SU-DHL-6 (cell line): ENCODE measurements at regions not wholly inside any gene's neighbourhood (a gene's known extent, or its start where the extent isn't known, plus 50 kb on each side); places are given as distances from the start of the nearest gene placed in this dataset.

Experiments
- H2AFZ ChIP-seq: fragments of 200-600 bp; sonication (generic); 2 replicates; pipeline ENCODE4 v1.6.1; 2014; ENCODE audit warnings: low read depth, mild to moderate bottlenecking, moderate library complexity, mixed read lengths, antibody characterized with exemption, low read length; ENCODE audit not compliant: severe bottlenecking
- H3F3A ChIP-seq: fragments of 200-600 bp; shearing (Covaris generic); 2 replicates; pipeline ENCODE4 v1.6.0; 2016; ENCODE audit warnings: antibody characterized with exemption, mild to moderate bottlenecking; ENCODE audit not compliant: insufficient read depth
- H3K27ac ChIP-seq: fragments of 200-600 bp; sonication (generic); 2 replicates; pipeline ENCODE4 v1.5.1; 2016; ENCODE audit warnings: low read depth, mild to moderate bottlenecking, low read length, moderate library complexity, mixed read lengths
- H3K27me3 ChIP-seq: fragments of 200-600 bp; sonication (generic), shearing (Covaris generic); 2 replicates; pipeline ENCODE4 v1.6.0; 2014; ENCODE audit warnings: mild to moderate bottlenecking, low read length
- H3K36me3 ChIP-seq: fragments of 200-600 bp; sonication (generic); 2 replicates; pipeline ENCODE4 v1.6.1; 2014; ENCODE audit warnings: mild to moderate bottlenecking, low read length, mixed read lengths
- H3K4me2 ChIP-seq: fragments of 300-600, 200-600 bp; shearing (Covaris generic), sonication (generic); 2 replicates; pipeline ENCODE4 v1.6.0; 2014; ENCODE audit warnings: low read length, low read depth, mild to moderate bottlenecking; ENCODE audit not compliant: poor library complexity, severe bottlenecking
- H3K4me3 ChIP-seq: fragments of 200-600 bp; sonication (generic); 2 replicates; pipeline ENCODE4 v1.5.1; 2014; ENCODE audit warnings: antibody characterized with exemption, low read length, mild to moderate bottlenecking, mixed read lengths; ENCODE audit not compliant: insufficient read depth, poor library complexity, severe bottlenecking
- H3K79me2 ChIP-seq: fragments of 200-600 bp; sonication (generic); 2 replicates; pipeline ENCODE4 v1.6.1; 2014; ENCODE audit warnings: mild to moderate bottlenecking, low read length, moderate library complexity; ENCODE audit not compliant: insufficient read depth
- H3K9ac ChIP-seq: fragments of 200-600 bp; sonication (generic); 2 replicates; pipeline ENCODE4 v1.7.0; 2014; ENCODE audit warnings: mild to moderate bottlenecking, low read length
- H3K9me2 ChIP-seq: fragments of 200-600 bp; sonication (generic); replicated peaks from 2 replicates; pipeline ENCODE4 v1.6.1; 2014; ENCODE audit warnings: low read length; ENCODE audit not compliant: insufficient read depth
- H3K9me3 ChIP-seq: fragments of 200-600 bp; sonication (generic); 2 replicates; pipeline ENCODE4 v1.6.1; 2014; ENCODE audit warnings: low read length, mixed read lengths; ENCODE audit not compliant: insufficient read depth
- H4K20me1 ChIP-seq: fragments of 200-600 bp; sonication (generic); 2 replicates; pipeline ENCODE4 v1.6.1; 2014; ENCODE audit warnings: low read depth, mild to moderate bottlenecking, antibody characterized with exemption, low read length, moderate library complexity, mixed read lengths
- EZH2phosphoT487 ChIP-seq: fragments of 200-600 bp; sonication (generic), shearing (Covaris generic); conservative IDR thresholded peaks from 2 replicates; pipeline ENCODE4 v1.6.1; 2018; ENCODE audit warnings: mild to moderate bottlenecking, antibody characterized with exemption, low read length, moderate library complexity, mixed read lengths
- TF ChIP-seq, protein P1 (sequence below): fragments of 200-600 bp; sonication (generic); IDR thresholded peaks from one replicate; pipeline ENCODE4 v1.5.1; 2017; ENCODE audit warnings: antibody characterized with exemption, mild to moderate bottlenecking, low read length, moderate library complexity; ENCODE audit not compliant: insufficient read depth, poor library complexity, severe bottlenecking

GRCh38 chr4:123785538-123785937 is 388.9 kb downstream of the SPRY1 start:
- TF ChIP-seq, protein P1, sequence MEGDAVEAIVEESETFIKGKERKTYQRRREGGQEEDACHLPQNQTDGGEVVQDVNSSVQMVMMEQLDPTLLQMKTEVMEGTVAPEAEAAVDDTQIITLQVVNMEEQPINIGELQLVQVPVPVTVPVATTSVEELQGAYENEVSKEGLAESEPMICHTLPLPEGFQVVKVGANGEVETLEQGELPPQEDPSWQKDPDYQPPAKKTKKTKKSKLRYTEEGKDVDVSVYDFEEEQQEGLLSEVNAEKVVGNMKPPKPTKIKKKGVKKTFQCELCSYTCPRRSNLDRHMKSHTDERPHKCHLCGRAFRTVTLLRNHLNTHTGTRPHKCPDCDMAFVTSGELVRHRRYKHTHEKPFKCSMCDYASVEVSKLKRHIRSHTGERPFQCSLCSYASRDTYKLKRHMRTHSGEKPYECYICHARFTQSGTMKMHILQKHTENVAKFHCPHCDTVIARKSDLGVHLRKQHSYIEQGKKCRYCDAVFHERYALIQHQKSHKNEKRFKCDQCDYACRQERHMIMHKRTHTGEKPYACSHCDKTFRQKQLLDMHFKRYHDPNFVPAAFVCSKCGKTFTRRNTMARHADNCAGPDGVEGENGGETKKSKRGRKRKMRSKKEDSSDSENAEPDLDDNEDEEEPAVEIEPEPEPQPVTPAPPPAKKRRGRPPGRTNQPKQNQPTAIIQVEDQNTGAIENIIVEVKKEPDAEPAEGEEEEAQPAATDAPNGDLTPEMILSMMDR = no peak
- no peak for TF ChIP-seq EZH2phosphoT487
- Histone ChIP-seq H3K9ac (no peak overlapping the region), H3K27me3 (no peaks in the 10 kb centered on the region), H3K36me3 (no peaks in the 10 kb centered on the region), H4K20me1 (no peaks in the 10 kb centered on the region), H3K9me2 (no peaks in the 10 kb centered on the region), H3K27ac (no peak overlapping the region), H3K4me3 (no peak overlapping the region), H3K79me2 (no peaks in the 10 kb centered on the region), H3K4me2 (no peak overlapping the region), H2AFZ (no peak overlapping the region), H3K9me3 (no peaks in the 10 kb centered on the region), H3F3A (no peaks in the 10 kb centered on the region)

GRCh38 chr4:123786163-123786915 is 389.7 kb downstream of the SPRY1 start:
- H3K9me3 ChIP-seq = no peaks in the 10 kb centered on the region
- H4K20me1 ChIP-seq = no peaks in the 10 kb centered on the region
- H3K27ac ChIP-seq = no peak overlapping the region
- TF ChIP-seq, protein P1 = no peak
- no peak for TF ChIP-seq EZH2phosphoT487
- no peak overlapping the region for H3K4me2 ChIP-seq
- H3K27me3 ChIP-seq = no peaks in the 10 kb centered on the region
- H3K4me3 ChIP-seq = no peak overlapping the region
- no peak overlapping the region for H3K9ac ChIP-seq
- H2AFZ ChIP-seq = no peak overlapping the region
- no peaks in the 10 kb centered on the region for H3K9me2 ChIP-seq
- H3K36me3 ChIP-seq = no peaks in the 10 kb centered on the region
- H3F3A ChIP-seq = no peaks in the 10 kb centered on the region
- no peaks in the 10 kb centered on the region for H3K79me2 ChIP-seq

- Histone ChIP-seq H3K36me3 (no peaks in the 10 kb centered on the region), H3K9me2 (no peaks in the 10 kb centered on the region), H3K9me3 (no peaks in the 10 kb centered on the region), H2AFZ (no peak overlapping the region), H3K4me2 (no peak overlapping the region), H3K9ac (no peak overlapping the region), H3K79me2 (no peaks in the 10 kb centered on the region), H3K4me3 (no peak overlapping the region), H3K27me3 (no peaks in the 10 kb centered on the region), H3K27ac (no peak overlapping the region), H4K20me1 (no peaks in the 10 kb centered on the region), H3F3A (no peaks in the 10 kb centered on the region)
- TF ChIP-seq, protein P1 = no peak
- TF ChIP-seq EZH2phosphoT487 = no peak
Measured at GRCh38 chr4:123786920-123787319, 390.3 kb downstream of the SPRY1 start.
